ENCODE measurements at regions not wholly inside any gene's neighbourhood (a gene's known extent, or its start where the extent isn't known, plus 50 kb on each side); places are given as distances from the start of the nearest gene placed in this dataset.
"Not testable (repeated sequence)": the region's sequence is repeated elsewhere in the genome, so short reads cannot be mapped to it uniquely, and the experiment has no call there.

DNA sequence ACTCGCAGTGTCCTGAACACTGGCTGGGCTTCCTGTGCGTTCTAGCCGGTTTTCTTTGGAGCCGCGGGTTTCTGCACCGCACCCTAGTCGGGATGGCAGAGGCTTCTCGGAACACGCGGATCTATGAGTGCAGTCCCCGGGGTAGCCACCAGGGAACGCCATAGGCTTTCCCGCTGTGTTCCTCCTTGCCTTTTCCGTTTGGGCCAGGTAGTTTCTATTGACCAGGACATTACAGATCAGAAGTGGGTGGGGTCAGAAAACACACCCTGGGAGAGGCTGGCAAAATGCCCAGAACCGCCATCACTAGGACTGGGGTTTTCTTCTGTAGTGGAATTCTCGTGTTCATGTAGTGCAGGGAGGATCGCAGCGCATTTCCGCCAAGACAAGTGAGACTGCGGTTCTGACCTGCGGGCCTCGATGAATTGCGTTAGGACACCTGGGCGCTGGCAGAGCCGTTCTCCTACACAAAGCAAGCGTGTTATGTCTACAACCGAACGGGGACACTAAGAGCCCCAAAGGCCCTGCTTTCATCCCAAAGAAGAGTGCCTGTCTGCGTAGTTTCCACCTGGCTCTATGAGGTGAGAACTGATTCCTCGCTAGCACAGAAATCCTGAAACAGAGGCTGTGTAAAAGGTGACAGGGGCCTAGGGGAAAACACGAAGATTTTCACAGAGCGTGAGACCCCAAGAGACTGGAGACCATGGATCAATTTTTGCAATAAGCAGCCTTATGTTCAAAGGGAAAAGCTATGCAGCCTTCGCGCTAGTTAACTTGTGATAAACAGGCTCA is 121.5 kb downstream of the PPIAL4G start:
- DNase-seq (ENCODE audit: low read depth in 4 of 4, low spot score in 1 of 4) = peak in 2 of 4 experiments; percentile 21 to 40

- DNase-seq (ENCODE audit: low read depth in 4 of 4, low spot score in 1 of 4) = no peak
Measured at GRCh38 chr1:148357037-148357436, 126.1 kb downstream of the PPIAL4G start.

- no peak for DNase-seq (ENCODE audit: low read depth in 4 of 4, low spot score in 1 of 4)
Measured at GRCh38 chr1:148355976-148356375, 127.1 kb downstream of the PPIAL4G start.

- DNase-seq (ENCODE audit: low read depth in 4 of 4, low spot score in 1 of 4) = no peak
Measured at GRCh38 chr1:148354913-148355308, 128.2 kb downstream of the PPIAL4G start.

DNA sequence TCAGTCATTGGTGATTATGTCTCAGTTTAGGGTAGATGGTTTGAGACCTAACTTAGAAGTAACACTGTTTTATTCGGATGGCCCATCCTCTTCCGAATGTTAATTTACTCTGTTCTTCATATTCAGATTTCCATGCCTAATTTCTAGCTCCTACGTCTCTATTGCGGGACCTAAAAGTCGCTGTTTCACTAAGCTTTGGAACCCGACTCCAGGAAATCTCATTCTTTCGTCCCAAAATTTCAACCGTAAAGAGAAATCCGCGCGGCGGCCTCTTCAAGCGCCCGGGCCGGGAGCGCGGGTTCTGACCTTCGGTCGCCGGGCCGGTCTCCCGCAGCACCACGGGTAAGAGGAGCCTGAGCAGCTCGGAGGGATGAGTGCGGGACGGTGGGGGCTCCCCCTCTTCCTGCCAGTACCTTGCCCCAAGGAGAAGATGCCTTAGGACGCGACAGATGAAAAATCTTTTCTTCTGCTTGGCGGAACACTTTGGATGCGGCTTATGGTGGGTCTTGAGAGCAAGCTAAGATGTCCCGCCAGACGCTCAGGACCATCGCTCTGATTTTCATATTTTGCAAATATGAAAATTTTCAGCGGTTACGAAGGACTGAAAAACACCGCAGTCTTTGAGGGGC is 128.7 kb downstream of the PPIAL4G start:
- no peak for DNase-seq (ENCODE audit: low read depth in 4 of 4, low spot score in 1 of 4)

GRCh38 chr1:148353461-148354283 is 129.4 kb downstream of the PPIAL4G start:
- no peak for DNase-seq (ENCODE audit: low read depth in 4 of 4, low spot score in 1 of 4)

GRCh38 chr1:148352470-148353053 is 130.5 kb downstream of the PPIAL4G start:
- DNase-seq (ENCODE audit: low read depth in 4 of 4, low spot score in 1 of 4) = no peak

- no peak for DNase-seq (ENCODE audit: low read depth in 4 of 4, low spot score in 1 of 4)
Measured at GRCh38 chr1:148347781-148348180, 135.3 kb downstream of the PPIAL4G start.

GRCh38 chr1:148345659-148346151 is 137.4 kb downstream of the PPIAL4G start:
- not testable (repeated sequence) for DNase-seq (ENCODE audit: low read depth in 4 of 4, low spot score in 1 of 4)

GRCh38 chr1:148344651-148345050 is 138.5 kb downstream of the PPIAL4G start:
- DNase-seq (ENCODE audit: low read depth in 4 of 4, low spot score in 1 of 4) = not testable (repeated sequence)

GRCh38 chr1:148341729-148342128 is 141.4 kb downstream of the PPIAL4G start:
- DNase-seq (ENCODE audit: low read depth in 4 of 4, low spot score in 1 of 4) = not testable (repeated sequence)

DNA sequence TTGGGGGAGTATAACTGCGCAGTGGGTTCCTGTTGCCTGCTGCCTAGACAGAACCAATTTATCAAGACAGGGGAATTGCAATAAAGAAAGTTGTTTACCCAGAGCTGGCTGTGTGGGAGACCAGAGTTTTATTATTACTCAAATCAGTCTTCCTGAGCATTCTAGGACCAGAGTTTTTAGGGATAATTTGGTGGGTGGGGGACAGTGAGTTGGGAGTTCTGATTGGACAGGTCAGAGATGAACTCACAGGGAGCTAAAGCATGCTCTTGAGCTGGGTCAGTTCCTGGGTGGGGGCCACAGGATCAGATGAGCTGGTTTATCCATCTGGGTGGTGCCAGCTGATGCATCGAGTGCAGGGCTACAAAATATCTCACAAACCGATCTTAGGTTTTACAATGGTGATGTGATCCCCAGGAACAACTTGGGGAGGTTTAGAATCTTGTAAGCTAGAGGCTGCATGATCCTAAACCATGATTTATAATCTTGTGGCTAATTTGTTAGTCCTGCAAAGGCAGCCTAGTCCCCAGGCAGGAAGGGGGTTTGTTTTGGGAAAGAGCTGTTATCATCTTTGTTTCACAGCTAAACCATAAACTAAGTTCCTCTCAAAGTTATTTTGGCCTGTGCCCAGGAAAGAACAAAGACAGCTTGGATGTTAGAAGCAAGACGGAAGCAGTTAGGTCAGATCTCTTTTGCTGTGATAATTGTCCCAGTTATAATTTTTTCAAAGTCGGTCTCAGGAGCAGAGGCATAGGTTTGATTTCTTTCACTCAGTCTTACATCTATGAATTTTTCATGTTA is 146.8 kb downstream of the PPIAL4G start:
- DNase-seq (ENCODE audit: low read depth in 4 of 4, low spot score in 1 of 4) = not testable (repeated sequence)

- DNase-seq (ENCODE audit: low read depth in 4 of 4, low spot score in 1 of 4) = peak; percentile 52 to 69 (median 65)
Measured at GRCh38 chr1:148334339-148335130, 148.6 kb downstream of the PPIAL4G start.

GRCh38 chr1:148333875-148334338 is 149.2 kb downstream of the PPIAL4G start:
- DNase-seq (ENCODE audit: low read depth in 4 of 4, low spot score in 1 of 4) = no peak

DNA sequence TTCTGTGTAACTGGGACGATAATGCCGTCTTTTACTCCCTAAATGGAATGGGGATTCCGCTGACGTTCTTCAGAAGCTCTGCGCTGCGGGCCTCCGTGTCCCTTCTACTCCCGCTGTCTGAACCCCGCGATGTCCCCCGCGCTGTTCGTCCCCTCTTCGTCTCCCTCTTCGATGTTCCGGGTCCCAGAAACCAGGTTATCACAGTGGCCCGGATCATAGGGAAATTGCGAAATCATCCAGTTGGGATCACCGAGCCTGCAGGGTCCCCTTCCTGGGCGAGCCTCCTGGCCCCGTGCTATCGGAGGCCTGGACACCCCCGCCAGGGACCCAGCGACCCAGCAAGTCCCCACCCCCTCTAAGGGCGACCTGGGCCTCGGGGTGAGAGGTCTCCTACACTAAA is 154.2 kb downstream of the PPIAL4G start:
- DNase-seq (ENCODE audit: low read depth in 4 of 4, low spot score in 1 of 4) = no peak

DNA sequence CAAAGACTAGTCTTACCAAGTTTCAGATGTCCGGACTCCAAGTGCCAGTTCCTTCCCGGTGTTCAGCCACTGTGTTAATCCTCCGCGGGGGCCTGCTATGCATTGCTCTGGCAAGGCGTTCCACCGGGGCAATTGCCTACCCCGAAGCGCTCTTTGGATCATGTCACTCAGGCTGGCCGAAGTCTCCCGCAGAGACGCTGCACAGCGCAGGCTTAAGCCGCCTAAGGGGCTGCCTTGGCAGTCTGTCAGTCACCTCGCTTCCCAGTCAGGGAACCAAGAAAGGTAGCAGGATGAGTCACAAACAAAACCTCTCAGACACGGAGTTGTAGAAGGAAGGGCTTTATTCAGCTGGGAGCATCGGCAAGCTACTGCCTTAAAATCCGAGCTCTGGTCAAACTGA is 158.1 kb downstream of the PPIAL4G start:
- DNase-seq (ENCODE audit: low read depth in 4 of 4, low spot score in 1 of 4) = not testable (repeated sequence)

DNA sequence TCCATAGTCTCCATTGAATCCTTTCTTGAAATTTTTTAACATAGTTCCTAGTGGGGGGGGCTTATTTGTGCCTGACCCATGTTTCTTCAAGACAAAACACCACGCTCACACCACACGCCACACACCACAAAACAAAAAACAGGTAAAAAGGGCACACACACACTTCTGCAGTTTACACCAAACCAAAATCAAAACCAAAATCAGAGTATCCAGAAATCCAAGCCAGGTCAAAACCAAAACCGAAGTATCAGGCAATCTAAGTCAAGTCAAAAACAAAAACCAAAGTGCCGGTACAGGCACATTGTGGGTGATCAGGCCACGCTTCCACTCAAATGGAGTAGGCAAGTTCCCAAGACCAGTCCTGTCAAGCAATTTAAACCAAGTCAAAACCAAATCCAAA is 158.6 kb downstream of the PPIAL4G start:
- not testable (repeated sequence) for DNase-seq (ENCODE audit: low read depth in 4 of 4, low spot score in 1 of 4)

DNA sequence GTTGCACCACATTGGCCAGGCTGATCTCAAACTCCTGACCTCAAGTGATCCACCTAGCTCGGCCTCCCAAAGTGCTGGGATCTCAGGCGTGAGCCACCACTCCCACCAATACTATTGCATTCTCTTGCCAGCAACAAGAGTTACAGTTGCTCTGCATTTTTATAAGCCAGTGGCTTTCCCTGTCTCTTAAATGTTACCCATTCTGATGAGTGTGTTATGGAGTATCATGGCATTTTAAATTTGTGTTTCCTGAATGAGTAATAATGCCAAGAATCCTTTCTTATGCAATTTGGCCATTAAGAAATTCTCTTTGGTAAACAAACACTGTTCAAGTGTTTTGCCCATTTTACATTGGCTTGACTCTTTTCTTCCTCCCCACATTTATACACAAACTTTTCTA is 163.0 kb downstream of the PPIAL4G start:
- not testable (repeated sequence) for DNase-seq (ENCODE audit: low read depth in 4 of 4, low spot score in 1 of 4)

GRCh38 chr1:148318904-148319242 is 164.2 kb downstream of the PPIAL4G start:
- DNase-seq (ENCODE audit: low read depth in 4 of 4, low spot score in 1 of 4) = no peak
